ENCODE measurements at regions not wholly inside any gene's neighbourhood (a gene's known extent, or its start where the extent isn't known, plus 50 kb on each side); places are given as distances from the start of the nearest gene placed in this dataset.
"Not testable (repeated sequence)": the region's sequence is repeated elsewhere in the genome, so short reads cannot be mapped to it uniquely, and the experiment has no call there.

DNA sequence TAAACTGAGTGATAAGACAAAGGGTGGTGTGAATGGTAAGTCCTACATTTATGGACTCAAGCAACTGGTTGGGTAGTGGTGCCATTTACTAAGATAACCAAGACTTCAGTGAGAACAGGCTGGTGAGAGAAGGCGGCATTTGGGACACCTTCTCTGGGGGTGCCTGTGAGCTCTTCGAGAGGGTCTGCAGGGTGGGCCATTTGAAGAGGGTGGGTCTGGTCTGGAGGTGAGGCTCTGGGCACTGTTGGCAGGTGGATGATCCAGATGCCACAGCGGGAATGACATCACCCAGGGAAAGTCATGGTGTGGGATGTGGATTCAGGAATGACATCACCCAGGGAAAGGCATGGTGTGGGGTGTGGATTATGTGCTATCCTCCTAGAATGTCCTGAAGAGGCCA lies 219.3 kb downstream of the ANKRD30B start:
- TF ChIP-seq, protein P1, sequence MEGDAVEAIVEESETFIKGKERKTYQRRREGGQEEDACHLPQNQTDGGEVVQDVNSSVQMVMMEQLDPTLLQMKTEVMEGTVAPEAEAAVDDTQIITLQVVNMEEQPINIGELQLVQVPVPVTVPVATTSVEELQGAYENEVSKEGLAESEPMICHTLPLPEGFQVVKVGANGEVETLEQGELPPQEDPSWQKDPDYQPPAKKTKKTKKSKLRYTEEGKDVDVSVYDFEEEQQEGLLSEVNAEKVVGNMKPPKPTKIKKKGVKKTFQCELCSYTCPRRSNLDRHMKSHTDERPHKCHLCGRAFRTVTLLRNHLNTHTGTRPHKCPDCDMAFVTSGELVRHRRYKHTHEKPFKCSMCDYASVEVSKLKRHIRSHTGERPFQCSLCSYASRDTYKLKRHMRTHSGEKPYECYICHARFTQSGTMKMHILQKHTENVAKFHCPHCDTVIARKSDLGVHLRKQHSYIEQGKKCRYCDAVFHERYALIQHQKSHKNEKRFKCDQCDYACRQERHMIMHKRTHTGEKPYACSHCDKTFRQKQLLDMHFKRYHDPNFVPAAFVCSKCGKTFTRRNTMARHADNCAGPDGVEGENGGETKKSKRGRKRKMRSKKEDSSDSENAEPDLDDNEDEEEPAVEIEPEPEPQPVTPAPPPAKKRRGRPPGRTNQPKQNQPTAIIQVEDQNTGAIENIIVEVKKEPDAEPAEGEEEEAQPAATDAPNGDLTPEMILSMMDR (IDR thresholded peaks at IDR 0.05; ENCODE audit: insufficient read depth, low read length, poor library complexity, severe bottlenecking), result not testable (repeated sequence)
- not testable (repeated sequence) for TF ChIP-seq EZH2phosphoT487 (conservative IDR thresholded peaks at IDR 0.05; ENCODE audit: low read length)
